HepG2 (cell line): ENCODE measurements at regions not wholly inside any gene's neighbourhood (a gene's known extent, or its start where the extent isn't known, plus 50 kb on each side); places are given as distances from the start of the nearest gene placed in this dataset.

Source experiments
- ATAC-seq: fragments of 200-7000 bp; cut with Tn5 transposase; 3 replicates; pipeline ENCODE4 v1.9.1; 2020; ENCODE audit warnings: mild to moderate bottlenecking, moderate library complexity
- BruUV-seq: library from RNA; stranded (reverse); fragments of 400-500 nt; replicated peaks from 2 replicates; lab custom pipeline; 2021; lab: Mats Ljungman, UMichigan
- CTCF ChIA-PET: fragments of 300-600 bp; formaldehyde crosslinking; extraction: SDS; loops from one replicate; lab custom pipeline; 2021; ENCODE audit warnings: low total read pairs, inconsistent platforms, low intra/inter-chr PET ratio; lab: Yijun Ruan, JAX
- POLR2A ChIA-PET: fragments of 350-600 bp; sonication (Branson Sonifier 250); formaldehyde crosslinking; loops from one replicate; lab custom pipeline; 2020; ENCODE audit warnings: antibody characterized with exemption, inconsistent platforms; lab: Yijun Ruan, JAX
- DNase-seq: peaks from one replicate; pipeline ENCODE4 v3.0.0-alpha.2; 2015; ENCODE audit warnings: low spot score
- FAIRE-seq: peaks from 3 replicates; lab custom pipeline; 2011; peaks lifted over from hg19 to GRCh38; lab: Jason Lieb, UNC
- H2AFZ ChIP-seq: one replicate; pipeline ENCODE4 v1.6.1; 2011; ENCODE audit warnings: low read length, inconsistent platforms
- H3K27ac ChIP-seq: fragments of 300-600 bp; 3 replicates; pipeline ENCODE4 v1.8.0; 2011; ENCODE audit warnings: mixed run types, mild to moderate bottlenecking, mixed read lengths, low read length, inconsistent platforms; ENCODE audit not compliant: insufficient read depth; ENCODE audit errors: extremely low read length
- H3K27me3 ChIP-seq, 2 experiments: fragments of 200-600 bp in 1 of 2; 2 replicates in 1 of 2; 3 replicates in 1 of 2; pipeline versions ENCODE4 v1.6.0 to v1.8.0; 2011; ENCODE audit warnings: low read length in 2 of 2, mild to moderate bottlenecking in 2 of 2, moderate library complexity in 2 of 2, inconsistent platforms in 1 of 2; ENCODE audit not compliant: insufficient read depth in 2 of 2, control insufficient read depth in 1 of 2
- H3K36me3 ChIP-seq, 2 experiments: fragments of 200-600 bp in 1 of 2; replicated peaks in 1 of 2; 2 replicates in 1 of 2; 3 replicates in 1 of 2; pipeline versions ENCODE4 v1.5.1 to v1.8.0; 2011; ENCODE audit warnings: low read length in 2 of 2, inconsistent platforms in 1 of 2; ENCODE audit not compliant: insufficient read depth in 2 of 2, control insufficient read depth in 1 of 2
- H3K4me1 ChIP-seq: 2 replicates; pipeline ENCODE4 v1.5.1; 2012; ENCODE audit warnings: low read length, inconsistent platforms; ENCODE audit not compliant: insufficient read depth
- H3K4me2 ChIP-seq: 2 replicates; pipeline ENCODE4 v1.6.0; 2011; ENCODE audit warnings: low read depth, low read length, inconsistent platforms
- H3K4me3 ChIP-seq, 3 experiments: fragments of 200-600 bp in 1 of 3; sonication (generic), shearing (Covaris generic) in 1 of 3; replicated peaks in 1 of 3; 2 replicates each; pipeline ENCODE4 v1.5.1; 2011 to 2016; ENCODE audit warnings: low read length in 3 of 3, inconsistent platforms in 2 of 3, low read depth in 2 of 3, mild to moderate bottlenecking in 2 of 3, control low read depth in 1 of 3, mixed read lengths in 1 of 3; ENCODE audit not compliant: insufficient read depth in 1 of 3
- H3K79me2 ChIP-seq: one replicate; pipeline ENCODE4 v1.6.1; 2011; ENCODE audit warnings: low read length, inconsistent platforms; ENCODE audit not compliant: insufficient read depth
- H3K9ac ChIP-seq: 2 replicates; pipeline ENCODE4 v1.6.0; 2011; ENCODE audit warnings: mild to moderate bottlenecking, low read depth, low read length, inconsistent platforms; ENCODE audit not compliant: insufficient read depth
- H3K9me3 ChIP-seq: 2 replicates; pipeline ENCODE4 v1.5.1; 2012; ENCODE audit warnings: mild to moderate bottlenecking, low read length
- H4K20me1 ChIP-seq: 2 replicates; pipeline ENCODE4 v1.6.0; 2011; ENCODE audit warnings: inconsistent platforms, mild to moderate bottlenecking, low read length, moderate library complexity; ENCODE audit not compliant: insufficient read depth
- ESRRA ChIP-seq: sonication (generic); formaldehyde crosslinking; IDR thresholded peaks from 2 replicates; pipeline ENCODE4 v1.5.1; 2020; ENCODE audit warnings: mild to moderate bottlenecking, low read depth, missing genetic modification reagents
- FOXA1 ChIP-seq, 2 experiments: fragments of 450-650 bp in 1 of 2; sonication (generic) in 1 of 2; formaldehyde crosslinking in 1 of 2; IDR thresholded peaks; 2 replicates each; pipeline versions ENCODE4 v1.4.0 to v1.6.1; 2016 to 2020; ENCODE audit warnings: missing genetic modification reagents in 1 of 2
- FOXC1 ChIP-seq: sonication (generic); formaldehyde crosslinking; IDR thresholded peaks from 2 replicates; pipeline ENCODE4 v1.8.0; 2022; ENCODE audit warnings: mild to moderate bottlenecking, missing genetic modification reagents, borderline replicate concordance
- FOXK2 ChIP-seq: fragments of 450-650 bp; IDR thresholded peaks from 2 replicates; pipeline ENCODE4 v1.6.1; 2016
- JUND ChIP-seq: sonication (generic); formaldehyde crosslinking; IDR thresholded peaks from 2 replicates; pipeline ENCODE4 v1.8.0; 2022; ENCODE audit warnings: mild to moderate bottlenecking, missing genetic modification reagents
- KMT2A ChIP-seq: sonication (generic); formaldehyde crosslinking; IDR thresholded peaks from 2 replicates; pipeline ENCODE4 v1.4.0; 2020; ENCODE audit warnings: missing genetic modification reagents
- MAFK ChIP-seq, 2 experiments: IDR thresholded peaks in 1 of 2; conservative IDR thresholded peaks in 1 of 2; 2 replicates each; pipeline ENCODE4 v1.6.1; 2011; ENCODE audit warnings: improper control_type of control experiment in 2 of 2, low read length in 2 of 2
- MED1 ChIP-seq: sonication (generic); formaldehyde crosslinking; IDR thresholded peaks from 2 replicates; pipeline ENCODE4 v1.4.0; 2020; ENCODE audit warnings: missing genetic modification reagents
- MEIS1 ChIP-seq: sonication (generic); formaldehyde crosslinking; IDR thresholded peaks from 2 replicates; pipeline ENCODE4 v1.9.0; 2021; ENCODE audit warnings: mild to moderate bottlenecking, missing genetic modification reagents, moderate library complexity, borderline replicate concordance
- RAD21 ChIP-seq: fragments of 450-650 bp; formaldehyde crosslinking; IDR thresholded peaks from 2 replicates; pipeline ENCODE4 v1.5.0; 2020; ENCODE audit warnings: mild to moderate bottlenecking
- RARG ChIP-seq: sonication (generic); formaldehyde crosslinking; IDR thresholded peaks from 2 replicates; pipeline ENCODE4 v1.4.0; 2020; ENCODE audit warnings: low read depth, mild to moderate bottlenecking, missing genetic modification reagents
- RBFOX2 ChIP-seq: fragments of 200-400 bp; formaldehyde crosslinking; IDR thresholded peaks from 2 replicates; pipeline ENCODE4 v1.6.1; 2017; ENCODE audit warnings: low read depth, mild to moderate bottlenecking, low read length
- SETDB1 ChIP-seq: sonication (generic); formaldehyde crosslinking; IDR thresholded peaks from 2 replicates; pipeline ENCODE4 v1.5.1; 2020; ENCODE audit warnings: missing genetic modification reagents, mild to moderate bottlenecking, borderline replicate concordance
- SNAPC4 ChIP-seq: sonication (generic); formaldehyde crosslinking; IDR thresholded peaks from 2 replicates; pipeline ENCODE4 v1.4.0; 2020; ENCODE audit warnings: mild to moderate bottlenecking, missing genetic modification reagents
- ZNF235 ChIP-seq: sonication (generic); formaldehyde crosslinking; IDR thresholded peaks from 2 replicates; pipeline ENCODE4 v1.8.1; 2023; ENCODE audit warnings: mild to moderate bottlenecking, missing genetic modification reagents, borderline replicate concordance
- ZNF589 ChIP-seq: sonication (generic); formaldehyde crosslinking; conservative IDR thresholded peaks from 2 replicates; pipeline ENCODE4 v1.8.0; 2022; ENCODE audit warnings: mild to moderate bottlenecking, moderate library complexity, missing genetic modification reagents
- ZNF687 ChIP-seq: sonication (generic); formaldehyde crosslinking; IDR thresholded peaks from 2 replicates; pipeline ENCODE4 v1.5.1; 2020; ENCODE audit warnings: mild to moderate bottlenecking, missing genetic modification reagents, moderate library complexity
- WGBS: methylation state at CpG from one replicate; pipeline ENCODE4 v1.1.6; 2017; ENCODE audit warnings: low lambda C conversion rate; 5-methylcytosine and 5-hydroxymethylcytosine counted together
- in situ Hi-C: cut with HindIII; loops from 2 replicates; pipeline ENCODE4 v1.10.0; 2017; ENCODE audit warnings: low pct_unique_long_range_greater_than_20kb; ENCODE audit not compliant: extremely low pct_ligation_motif_present
- intact Hi-C: fragments of 100-400 bp; cut with micrococcal nuclease; formaldehyde crosslinking; loops from one replicate; pipeline ENCODE4 v1.10.0; 2022; ENCODE audit not compliant: unreplicated experiment

GRCh38 chr7:145092766-145093165 lies 256.9 kb upstream of the TPK1 start:
- ChIA-PET POLR2A (no interaction called here), CTCF (no interaction called here)
- no peaks in the 10 kb centered on the region for H3K36me3 ChIP-seq
- H4K20me1 ChIP-seq = no peaks in the 10 kb centered on the region
- no peak overlapping the region for H3K4me3 ChIP-seq
- intact Hi-C loops (no loop called here), in situ Hi-C loops (no loop called here)
- H3K9ac ChIP-seq = no peak overlapping the region
- WGBS = 3% methylated on average over 4 of the region's 4 CpGs
- H3K4me1 ChIP-seq = no peaks in the 10 kb centered on the region
- H3K4me2 ChIP-seq = no peak overlapping the region
- no peaks in the 10 kb centered on the region for H3K27me3 ChIP-seq
- FAIRE-seq = no peak
- H3K9me3 ChIP-seq = peaks cover 75% of the 10 kb centered on the region
- no peaks in the 10 kb centered on the region for H3K79me2 ChIP-seq
- ATAC-seq = no peak
- no peak overlapping the region for H2AFZ ChIP-seq
- BruUV-seq = no TSS peak
- H3K27ac ChIP-seq = no peak overlapping the region
- no peak for DNase-seq
- TF ChIP-seq SETDB1 (no peak), MAFK (conservative IDR thresholded peaks at IDR 0.05 in 1 of 2, IDR thresholded peaks at IDR 0.05 in 1 of 2; ENCODE audit: low read length in 2 of 2) (no peak), ZNF589 (CRISPR knock-in tag) (no peak), MEIS1 (CRISPR knock-in tag) (no peak), MED1 (no peak), KMT2A (no peak), SNAPC4 (CRISPR knock-in tag) (no peak), FOXC1 (CRISPR knock-in tag) (no peak), ZNF687 (CRISPR knock-in tag) (no peak), FOXK2 (no peak), JUND (CRISPR knock-in tag) (no peak), ZNF235 (CRISPR knock-in tag) (no peak), ESRRA (no peak), RARG (no peak), RBFOX2 (no peak), RAD21 (CRISPR knock-in tag) (no peak), FOXA1 (IDR thresholded peaks at IDR 0.05) (no peak), FOXA1 (CRISPR knock-in tag; IDR thresholded peaks at IDR 0.05) (no peak)
